NCI-H2171 treated with DMSO at 0.1 percent for 48 hours (cell line): ENCODE measurements at regions not wholly inside any gene's neighbourhood (a gene's known extent, or its start where the extent isn't known, plus 50 kb on each side); places are given as distances from the start of the nearest gene placed in this dataset.

Experiments used
- DNase-seq: peaks from one replicate; lab custom pipeline; 2025; lab: John Stamatoyannopoulos, UW

DNA sequence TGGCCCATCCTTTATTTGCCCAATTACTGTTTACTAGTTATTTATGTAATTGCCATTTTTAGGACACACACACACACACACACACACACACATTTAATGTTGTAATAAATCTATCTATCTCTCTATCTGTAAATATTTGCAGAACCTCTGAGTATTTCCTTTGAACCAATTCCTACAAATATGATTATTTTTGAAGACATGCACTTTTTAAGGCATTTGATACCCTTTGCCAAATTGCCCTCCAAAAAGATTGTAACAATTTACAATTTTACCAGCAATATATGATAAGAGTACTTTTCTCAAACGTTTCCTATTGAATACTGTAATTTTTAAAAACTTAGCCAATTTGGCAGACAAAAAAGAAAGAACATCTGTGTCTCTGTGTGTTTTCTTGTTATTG lies 143.8 kb upstream of the FOXF1 start:
- no peak for DNase-seq

DNA sequence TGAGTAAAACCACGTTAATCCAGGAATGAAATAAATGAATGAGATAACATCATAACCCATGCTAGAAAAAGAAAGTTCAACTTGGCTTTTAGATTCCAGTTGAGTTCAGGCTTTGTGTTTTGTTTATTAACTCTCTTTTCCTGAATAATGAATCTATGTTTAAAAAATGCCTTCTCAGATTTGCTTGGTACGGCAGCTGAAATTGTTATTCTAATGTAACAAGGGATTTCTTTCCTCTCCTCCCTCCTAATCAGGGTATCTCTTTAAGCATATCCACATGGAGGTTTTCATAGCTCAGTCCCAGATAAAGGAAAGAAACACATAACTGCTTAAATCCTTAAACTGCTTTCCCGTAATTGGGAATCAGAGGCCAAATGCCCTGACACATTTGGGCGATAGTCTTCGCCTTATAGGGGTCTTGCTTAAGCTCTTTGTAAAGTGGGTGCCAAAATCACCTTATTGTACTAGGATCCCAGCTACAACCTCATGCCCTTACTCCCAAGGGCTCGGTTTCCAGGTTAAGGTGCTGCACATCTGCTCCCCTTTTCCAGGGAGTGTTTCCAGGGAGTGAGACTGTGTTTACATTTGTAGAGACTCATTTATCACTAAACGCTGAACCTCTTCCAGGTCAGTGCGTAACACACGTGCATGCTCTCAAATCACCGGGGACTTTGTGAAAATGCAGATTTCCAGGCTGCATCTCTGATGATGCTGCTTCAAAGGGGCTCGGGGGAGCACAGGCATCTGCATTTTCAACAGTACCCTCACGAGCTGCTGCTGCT lies 142.8 kb upstream of the FOXF1 start:
- peak; percentile 1 for DNase-seq

DNA sequence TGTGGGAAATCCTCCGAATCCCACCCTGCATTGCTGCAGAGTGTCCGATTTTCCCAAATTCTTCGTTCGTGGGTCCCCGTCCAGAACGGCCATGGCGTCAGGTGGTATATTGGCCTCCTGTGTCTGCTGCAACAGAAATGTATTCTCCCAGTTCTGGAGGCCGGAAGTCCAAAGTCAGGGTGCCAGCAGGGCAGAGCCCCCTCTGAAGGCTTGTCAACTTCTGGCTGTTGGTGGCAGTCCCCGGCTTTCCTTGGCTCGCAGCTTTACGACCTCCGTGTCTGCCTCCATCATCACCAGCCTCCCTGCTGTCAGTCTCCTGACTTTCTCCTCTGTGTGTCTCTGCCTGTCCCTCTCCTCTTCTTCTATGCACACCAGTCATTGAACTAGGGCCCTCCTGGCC lies 142.1 kb upstream of the FOXF1 start:
- no peak for DNase-seq

DNA sequence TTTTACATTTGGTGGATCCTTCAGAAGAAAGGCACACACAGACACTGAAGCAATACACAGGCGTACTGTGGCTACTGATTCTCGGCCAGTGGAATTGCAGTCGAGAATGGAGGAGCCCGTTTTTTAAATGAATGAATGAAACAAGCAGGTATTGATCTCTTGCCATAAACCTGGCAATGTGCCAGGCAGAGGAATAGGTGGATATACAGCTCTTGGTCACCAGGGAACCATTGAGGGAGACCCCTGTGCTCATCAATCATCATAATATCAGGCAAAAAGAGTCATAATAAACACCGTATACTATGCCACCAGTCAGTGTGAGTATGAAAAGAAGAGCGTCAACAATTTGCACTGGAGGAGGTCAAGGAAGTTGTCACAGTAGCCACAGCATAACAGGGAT lies 140.3 kb upstream of the FOXF1 start:
- DNase-seq = no peak

DNA sequence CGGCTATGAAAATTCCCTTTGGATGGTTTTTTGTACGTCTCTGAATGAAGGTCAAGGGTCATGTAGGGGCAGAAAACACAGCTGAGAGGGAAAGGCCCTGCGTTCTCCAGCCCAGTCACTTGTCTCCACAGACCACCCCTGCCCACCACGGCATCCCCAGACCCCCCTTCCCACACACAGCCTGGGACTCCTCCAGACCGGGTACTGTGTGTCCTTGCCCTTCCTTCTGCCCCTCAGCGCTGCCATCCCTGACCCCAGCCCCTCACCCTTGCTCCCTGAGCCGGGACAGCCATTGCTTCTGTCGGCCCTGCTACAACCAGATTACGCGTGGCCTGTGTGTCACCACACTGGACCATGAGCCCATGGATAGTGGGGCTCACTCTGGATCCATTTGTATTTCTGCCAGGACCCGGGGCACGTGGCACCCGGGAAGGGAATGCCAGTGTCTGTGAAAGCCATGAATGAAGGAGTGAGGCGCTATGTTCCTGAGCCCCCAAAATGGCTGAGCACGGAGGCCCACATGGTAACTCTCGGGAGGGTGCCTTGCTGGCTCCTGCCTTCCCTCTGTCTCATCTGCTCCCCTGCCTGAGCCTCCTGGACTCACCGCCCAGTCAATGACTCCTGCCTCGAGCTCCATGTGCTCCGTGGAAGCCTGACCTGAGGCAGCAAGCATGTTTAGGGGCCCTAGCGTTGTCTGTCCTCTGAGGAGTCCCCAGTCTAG lies 139.1 kb upstream of the FOXF1 start:
- no peak for DNase-seq

DNA sequence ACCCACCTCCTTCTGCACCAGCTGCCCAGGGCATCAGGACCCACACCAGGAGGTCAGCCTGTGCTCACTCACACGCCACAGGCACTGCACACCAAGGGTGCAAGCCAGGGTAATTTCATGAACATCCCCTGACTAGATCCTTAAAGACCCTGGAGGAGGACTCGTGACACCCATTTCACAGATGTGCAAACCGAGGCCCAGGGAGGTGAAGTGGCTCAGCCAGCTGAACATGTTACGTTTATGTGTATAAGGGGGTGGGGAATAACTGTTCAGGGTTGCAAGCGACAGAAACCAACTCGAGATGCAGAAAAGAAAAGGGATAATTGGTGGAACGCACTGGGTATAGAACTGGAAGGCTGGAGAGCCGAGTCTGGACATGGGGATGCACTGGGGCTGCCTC lies 138.1 kb upstream of the FOXF1 start:
- DNase-seq = no peak

DNA sequence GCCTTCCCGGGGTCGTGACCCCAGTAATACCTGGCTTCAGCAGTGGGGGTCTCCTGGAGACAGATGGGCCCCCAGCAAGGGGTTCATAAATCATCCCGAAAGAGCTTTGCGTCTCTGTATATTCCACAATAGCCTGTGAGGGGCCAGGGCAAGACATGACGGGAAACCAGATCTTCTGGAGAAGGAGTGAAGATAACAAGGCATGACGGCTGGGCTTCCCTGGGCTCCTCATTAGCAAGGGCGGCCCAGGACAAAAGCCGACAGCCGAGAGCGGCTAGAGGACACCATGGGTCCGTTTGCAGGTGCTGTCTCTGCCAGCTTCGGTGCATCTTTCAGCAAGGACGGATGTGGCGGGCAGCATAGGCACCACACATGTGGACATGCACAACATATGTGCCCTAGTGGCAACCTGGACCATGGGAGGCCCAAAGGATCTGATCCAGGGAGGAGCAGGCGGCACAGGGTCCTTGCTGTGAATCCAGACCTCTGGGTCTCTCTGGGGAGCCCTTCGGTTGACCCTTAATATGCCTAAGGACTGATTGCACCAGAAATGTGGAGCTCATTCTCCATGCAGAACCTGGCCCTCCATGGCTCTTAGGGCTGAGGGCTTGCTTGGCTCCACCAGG lies 136.9 kb upstream of the FOXF1 start:
- no peak for DNase-seq

DNA sequence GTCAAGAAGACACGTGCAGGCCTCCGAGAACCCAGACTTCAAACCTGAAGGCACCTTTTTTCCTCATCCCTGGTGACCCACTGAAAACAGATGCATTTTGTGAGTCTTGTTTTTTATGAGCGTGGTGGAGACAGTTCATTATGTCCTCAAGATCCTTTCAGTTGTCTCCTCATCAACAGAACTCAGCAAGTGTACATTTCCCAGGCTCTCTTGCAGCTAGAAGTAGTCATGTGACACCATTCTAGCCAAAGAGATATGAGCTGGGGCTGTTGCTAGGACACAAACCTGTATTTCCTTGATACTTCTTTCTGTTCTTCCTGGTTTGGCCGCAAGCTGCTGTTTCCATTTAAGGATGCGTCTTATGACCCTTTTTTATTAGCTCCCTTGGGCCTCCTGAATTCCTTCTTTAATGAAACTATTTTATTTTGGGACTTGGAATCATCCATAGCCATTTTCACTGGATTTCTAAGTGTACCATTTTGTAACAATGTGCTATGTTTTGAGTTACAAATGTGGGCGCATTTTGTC lies 135.7 kb upstream of the FOXF1 start:
- DNase-seq = no peak

DNA sequence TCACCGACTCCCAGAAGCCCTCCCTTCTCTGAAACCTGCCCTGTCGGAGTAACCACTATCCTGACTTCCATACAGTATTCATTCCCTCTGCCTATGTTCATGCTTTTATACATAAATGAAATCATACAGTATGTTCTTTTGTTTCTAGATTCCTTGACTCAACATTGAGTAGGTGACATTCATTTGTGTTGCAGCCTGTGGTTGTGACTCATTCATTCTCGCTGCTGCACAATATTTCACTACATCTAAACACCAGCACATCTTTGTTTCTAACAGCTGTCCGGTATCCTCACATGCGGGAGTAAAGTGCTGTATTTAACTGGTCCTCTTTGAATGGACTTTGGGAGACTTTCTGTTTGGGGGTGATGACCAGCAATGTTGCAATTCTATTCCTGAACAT lies 135.0 kb upstream of the FOXF1 start:
- DNase-seq = no peak

DNA sequence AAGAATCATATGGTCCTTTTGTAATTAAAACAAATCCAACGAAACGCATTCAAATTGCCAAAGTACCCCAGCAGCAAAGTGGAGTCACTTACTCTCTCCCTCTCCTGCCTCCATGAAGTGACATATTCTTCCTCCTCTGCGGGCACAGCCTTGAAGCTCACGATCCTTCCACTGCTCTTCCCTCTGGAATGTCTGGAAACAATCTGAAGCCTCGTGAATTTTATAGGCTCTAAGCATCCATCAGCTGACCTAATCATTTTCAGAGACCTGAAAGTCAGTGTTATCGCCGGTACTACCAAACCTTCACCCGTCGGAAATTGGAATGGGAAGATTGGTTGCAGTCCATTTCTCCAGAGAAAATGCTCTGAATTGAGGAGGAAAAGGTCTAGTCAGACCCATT lies 134.5 kb upstream of the FOXF1 start:
- DNase-seq = no peak

DNA sequence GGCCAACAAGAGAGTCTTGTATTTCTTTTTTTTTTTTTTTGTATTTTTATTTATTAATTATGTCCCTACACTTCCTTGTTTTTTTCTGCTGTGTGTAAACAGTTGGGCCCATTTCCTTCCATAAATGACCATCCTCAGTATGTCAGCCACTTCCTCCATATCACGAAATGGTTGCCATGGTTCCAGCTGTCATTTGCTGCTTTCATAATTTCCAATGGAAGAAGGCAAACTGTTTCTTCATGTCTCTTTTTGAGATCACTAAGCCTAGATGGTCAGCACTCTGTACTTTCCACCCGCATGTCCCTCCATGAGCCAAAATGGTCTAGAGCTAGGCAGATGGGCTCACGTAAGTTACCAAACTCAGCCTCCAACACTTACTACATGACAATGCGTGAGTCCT lies 133.5 kb upstream of the FOXF1 start:
- no peak for DNase-seq

DNA sequence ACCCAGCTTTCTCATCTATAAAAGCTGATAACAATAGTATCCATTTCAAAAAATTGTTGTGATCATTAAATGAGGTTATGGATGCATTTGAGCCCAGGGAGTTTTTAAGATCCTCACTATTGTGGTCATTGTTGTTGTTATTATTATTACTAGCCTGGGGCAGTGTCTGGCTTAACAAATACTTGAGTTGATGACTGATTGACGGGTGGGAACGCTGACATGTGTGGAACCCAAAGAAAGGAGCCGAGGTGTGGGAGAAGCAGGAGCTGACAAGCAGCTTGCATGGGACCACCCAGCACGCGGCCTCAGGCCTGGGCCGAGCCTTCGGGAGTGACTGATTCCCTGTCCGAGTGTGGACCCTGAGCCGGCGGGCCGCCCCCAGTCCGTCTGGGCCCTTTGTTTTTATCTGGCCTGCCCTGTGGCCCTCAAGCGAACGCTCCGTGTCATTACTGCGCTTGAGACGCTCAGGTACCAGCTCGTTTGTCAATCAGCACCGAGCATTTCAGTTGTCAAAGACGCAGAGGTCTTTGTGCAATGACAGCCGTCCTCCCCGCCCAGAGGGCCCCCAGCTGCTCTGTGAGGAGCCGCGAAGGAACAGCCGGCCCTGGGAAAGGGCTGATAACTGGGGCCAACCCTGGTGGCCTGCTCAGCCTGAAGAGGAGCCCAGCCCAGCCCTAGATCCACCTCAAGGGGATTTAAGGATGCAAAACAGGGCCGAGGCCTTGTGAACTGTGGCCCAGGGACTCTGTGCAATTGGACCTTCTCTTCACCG lies 132.9 kb upstream of the FOXF1 start:
- no peak for DNase-seq

DNA sequence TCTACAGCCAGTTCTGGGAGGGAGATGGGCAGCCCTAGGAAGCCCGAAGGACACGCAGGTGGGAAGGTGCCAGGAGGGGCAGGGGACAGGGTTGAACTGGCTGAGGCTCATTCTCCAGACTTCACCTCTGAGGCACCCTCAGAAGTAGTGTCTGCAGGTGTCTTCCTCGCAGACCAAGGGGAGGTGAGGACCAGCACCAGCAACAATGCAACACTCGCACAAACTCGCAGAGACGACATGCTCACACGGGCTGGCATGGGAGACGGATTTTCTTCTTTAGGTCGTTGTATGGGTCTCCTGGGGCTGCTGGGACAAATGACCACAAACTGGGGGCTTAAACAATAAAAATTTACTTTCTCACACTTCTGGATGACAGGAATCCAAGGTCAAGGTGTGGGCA lies 132.2 kb upstream of the FOXF1 start:
- no peak for DNase-seq

DNA sequence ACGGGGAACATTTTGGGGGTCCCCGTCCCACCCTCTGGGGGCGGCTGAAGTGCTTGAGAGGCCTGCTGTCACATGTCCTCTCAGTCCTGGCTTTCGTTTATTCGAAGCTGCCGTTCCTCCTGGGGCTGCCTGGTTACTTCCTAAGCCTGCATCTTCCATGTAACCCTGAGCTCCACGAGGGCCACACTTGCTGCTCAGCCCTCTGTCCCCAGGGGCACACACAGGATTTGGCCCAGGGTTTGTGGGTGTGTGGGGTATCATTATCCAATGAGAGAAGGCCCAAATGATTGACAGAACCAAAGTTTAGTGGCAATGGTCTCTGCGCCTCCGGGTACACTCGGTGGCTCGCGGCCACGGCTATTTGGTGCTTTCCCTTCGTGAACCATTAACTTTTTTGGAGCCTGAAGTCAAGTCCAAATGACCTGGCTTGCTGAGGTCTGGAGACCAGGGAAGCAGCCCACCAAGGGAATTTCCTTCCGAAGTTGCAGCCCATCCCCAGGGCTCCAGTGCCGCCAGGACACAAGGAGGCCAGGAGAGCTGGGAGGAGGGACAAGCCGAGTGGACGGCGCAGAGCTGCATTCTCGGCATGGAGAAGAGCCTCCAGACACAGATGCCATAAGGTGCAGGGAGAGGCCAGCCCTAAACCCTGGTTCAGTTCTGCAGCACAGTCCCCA lies 131.4 kb upstream of the FOXF1 start:
- no peak for DNase-seq

DNA sequence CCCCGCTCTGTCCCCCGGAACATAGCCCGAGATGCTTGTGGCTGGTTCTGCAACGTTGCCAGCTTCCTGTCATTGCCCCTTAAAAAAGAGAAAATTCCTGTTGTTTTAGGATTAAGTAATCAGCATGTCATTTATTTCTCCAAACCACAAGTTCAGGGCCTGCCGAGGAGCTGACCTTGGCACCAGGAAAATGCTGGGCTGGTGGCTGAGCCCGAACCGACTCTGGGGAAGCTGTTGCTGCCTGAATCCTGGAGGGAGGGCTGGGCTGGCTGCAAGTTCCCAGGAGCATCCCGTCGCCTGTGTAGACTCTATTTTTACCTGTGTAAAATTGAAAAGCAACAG lies 130.9 kb upstream of the FOXF1 start:
- DNase-seq = no peak

DNA sequence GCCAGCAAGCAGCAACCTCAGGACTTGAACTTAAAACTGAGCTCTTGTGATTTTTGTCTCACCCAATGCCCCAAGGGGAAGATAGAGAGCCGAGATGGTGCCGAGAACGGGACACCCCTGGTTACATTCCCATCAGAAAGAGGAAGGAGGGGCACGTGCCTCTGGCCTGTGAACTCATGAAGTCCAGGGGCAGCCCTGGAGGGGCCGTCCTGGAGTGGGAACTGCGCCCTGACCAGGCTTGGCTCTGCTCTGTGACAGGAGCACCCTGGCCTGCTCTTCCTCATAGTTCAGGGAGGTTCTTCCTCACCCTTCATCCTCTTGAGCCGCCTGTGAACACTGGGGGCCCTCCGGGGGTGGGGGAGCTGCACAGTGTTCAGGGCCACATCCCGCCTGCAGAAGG lies 130.3 kb upstream of the FOXF1 start:
- no peak for DNase-seq

DNA sequence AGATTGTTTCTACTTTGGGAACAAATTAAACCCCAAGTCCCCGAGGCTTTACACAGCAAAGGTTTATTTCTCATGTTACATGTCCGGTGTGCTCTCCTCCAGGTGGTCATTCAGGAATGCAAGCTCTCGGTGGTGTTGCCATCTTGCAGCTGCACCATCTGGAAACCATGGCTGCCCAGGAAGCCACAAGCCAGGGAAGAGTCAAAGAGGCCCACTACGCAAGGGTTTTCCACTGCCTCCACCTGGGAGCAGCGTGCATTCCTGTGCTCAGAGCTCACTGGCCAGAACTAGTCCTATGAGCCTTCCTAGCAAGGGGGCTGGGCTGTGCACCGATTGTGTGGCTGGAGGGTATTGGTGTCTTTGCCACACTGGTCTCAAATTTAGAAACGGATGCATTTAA lies 128.8 kb upstream of the FOXF1 start:
- DNase-seq = no peak

DNA sequence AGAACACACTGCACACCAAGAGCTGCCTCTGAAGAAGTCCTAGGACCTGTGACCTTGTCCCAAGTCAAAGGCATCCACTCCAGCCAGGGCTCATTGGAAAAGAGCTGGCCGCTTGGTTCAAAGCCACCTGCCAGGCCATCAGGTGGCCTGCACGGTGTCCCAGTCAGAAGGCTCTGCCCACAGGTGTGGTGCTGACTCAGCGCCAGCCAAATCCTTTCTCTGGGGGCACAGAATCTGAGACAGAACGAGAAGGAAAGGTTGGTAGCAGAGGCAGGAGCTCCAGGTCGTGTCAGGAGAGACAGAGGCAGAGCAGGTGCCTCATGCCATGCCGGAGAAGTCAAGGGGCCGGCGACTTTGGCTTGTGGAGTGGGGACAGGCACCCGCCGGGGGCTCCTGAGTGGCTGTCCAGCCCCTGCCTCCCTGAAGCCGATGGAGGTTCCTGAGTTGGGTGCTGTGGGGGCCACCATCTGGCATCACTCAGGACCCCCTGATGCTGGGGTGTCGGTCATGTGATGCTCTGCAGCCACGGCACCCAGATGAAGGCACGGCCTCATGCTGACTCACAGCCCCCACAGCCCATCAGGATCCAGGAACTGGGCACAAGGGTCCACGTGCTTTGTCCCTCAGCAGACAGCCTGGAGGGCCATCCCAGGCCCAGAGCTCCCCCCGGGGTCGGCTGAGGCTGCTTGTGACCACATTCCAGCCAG lies 128.1 kb upstream of the FOXF1 start:
- no peak for DNase-seq

DNA sequence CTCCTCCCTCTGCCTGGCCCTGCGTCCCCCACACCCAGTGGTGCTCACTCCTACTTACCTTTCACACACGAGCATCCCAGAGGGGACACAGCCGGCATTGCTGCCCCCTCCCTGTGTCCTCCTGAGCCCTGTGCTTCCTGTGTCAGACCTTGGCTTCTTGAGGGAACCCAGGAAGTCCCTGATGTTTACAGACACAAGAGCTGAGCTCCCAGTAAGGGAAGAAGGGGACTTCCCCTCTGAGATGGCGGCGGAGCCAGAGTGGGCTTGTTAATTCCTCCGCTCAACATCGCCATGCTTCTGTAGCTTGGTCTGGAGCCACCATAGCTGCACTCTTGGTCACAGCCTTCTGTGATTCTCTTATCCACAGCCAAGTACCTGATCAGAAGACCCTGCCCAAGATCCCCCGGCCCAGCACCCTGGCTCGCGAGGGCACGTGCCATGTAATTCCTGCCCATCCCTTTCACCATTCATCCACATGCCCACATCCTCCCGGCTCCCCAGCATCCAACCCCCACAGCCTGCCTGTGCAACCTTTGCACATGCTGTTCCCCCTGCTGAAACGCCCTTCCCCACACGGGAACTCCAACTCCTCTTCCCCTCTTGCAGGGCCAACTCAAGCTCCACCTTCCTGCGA lies 127.4 kb upstream of the FOXF1 start:
- no peak for DNase-seq

DNA sequence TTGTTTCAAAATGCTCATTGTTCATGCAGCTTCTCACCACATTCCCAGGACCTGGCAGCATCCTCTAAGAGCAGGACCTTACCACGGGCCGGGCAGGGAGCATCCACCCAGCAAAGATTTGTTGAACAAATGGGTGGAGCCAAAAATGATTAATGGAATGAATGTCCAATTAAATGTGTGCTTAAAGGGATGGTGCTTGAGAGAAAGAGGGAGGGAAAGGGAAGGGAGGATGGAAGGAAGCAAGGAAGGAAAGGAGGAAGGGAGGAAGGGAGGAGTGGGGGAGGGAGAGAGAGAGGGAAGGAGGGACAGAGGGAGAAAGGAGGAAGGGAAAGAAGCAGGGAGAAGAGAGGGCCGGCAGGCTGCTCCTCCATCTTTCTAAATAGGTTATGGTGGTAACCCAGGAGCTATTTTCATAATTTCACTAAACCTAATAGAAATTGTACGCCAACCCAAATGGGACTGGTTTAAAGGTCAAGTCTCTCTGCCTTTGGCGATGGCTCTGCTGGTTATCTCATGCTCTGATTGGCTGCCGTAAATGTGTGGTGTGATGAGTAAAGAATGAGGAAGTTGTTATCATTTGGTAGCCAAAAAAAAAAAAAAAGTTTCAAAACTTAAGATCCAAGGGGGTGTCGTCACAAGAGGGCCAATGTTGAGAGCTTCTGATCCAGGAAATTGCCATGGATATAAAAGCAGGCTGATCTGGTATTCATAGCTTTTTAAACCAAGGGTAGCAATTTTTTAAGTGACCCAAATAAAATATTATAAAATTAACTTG lies 126.7 kb upstream of the FOXF1 start:
- no peak for DNase-seq
